Transverse colon (tissue), 4 donors: ENCODE measurements at regions not wholly inside any gene's neighbourhood (a gene's known extent, or its start where the extent isn't known, plus 50 kb on each side); places are given as distances from the start of the nearest gene placed in this dataset.

Source experiments
- EP300 ChIP-seq: sonication (generic); formaldehyde crosslinking; IDR thresholded peaks from one replicate; pipeline ENCODE4 v1.6.1; 2017; ENCODE audit warnings: antibody characterized with exemption, low read depth
- POLR2A ChIP-seq: fragments of 450-650 bp; IDR thresholded peaks from one replicate; pipeline ENCODE4 v1.6.1; 2016; ENCODE audit warnings: antibody characterized with exemption, mild to moderate bottlenecking, moderate library complexity
- POLR2AphosphoS5 ChIP-seq, 3 donors: sonication (generic); formaldehyde crosslinking; IDR thresholded peaks; one replicate each; pipeline ENCODE4 v1.6.1; 2016; ENCODE audit warnings: antibody characterized with exemption in 3 of 3
- TF ChIP-seq, protein P1 (sequence below), 5 experiments: fragments of 200-600 bp in 3 of 5; fragments of 450-650 bp in 2 of 5; sonication (generic) in 3 of 5; IDR thresholded peaks; 1 replicate in 2 of 5; 2 replicates in 3 of 5; pipeline ENCODE4 v1.5.1; 2016 to 2017; ENCODE audit warnings: antibody characterized with exemption in 5 of 5, inconsistent platforms in 3 of 5, mild to moderate bottlenecking in 2 of 5, moderate library complexity in 1 of 5

DNA sequence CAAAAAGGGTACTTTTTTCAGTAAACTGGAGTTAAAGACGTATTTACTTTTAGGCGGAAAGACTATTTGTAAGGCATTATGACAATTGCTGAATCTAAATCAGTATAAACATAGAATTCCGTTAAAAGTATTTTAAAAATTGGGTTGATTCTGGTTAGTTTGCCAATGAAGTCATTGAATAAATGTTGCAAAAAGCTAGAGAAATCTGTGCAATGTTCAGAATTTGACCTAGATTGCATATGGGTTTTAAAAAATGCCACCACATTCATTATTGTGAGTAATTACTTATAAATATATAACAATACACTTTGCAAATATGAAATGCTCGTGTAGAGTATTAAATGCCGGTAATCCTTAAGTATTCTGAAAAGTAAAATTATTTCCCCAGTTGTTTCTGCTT lies 116.5 kb upstream of the EEF1E1 start:
- TF ChIP-seq POLR2AphosphoS5 (IDR thresholded peaks at IDR 0.05): no peak
- TF ChIP-seq, protein P1, sequence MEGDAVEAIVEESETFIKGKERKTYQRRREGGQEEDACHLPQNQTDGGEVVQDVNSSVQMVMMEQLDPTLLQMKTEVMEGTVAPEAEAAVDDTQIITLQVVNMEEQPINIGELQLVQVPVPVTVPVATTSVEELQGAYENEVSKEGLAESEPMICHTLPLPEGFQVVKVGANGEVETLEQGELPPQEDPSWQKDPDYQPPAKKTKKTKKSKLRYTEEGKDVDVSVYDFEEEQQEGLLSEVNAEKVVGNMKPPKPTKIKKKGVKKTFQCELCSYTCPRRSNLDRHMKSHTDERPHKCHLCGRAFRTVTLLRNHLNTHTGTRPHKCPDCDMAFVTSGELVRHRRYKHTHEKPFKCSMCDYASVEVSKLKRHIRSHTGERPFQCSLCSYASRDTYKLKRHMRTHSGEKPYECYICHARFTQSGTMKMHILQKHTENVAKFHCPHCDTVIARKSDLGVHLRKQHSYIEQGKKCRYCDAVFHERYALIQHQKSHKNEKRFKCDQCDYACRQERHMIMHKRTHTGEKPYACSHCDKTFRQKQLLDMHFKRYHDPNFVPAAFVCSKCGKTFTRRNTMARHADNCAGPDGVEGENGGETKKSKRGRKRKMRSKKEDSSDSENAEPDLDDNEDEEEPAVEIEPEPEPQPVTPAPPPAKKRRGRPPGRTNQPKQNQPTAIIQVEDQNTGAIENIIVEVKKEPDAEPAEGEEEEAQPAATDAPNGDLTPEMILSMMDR (IDR thresholded peaks at IDR 0.05): no peak
- no peak for TF ChIP-seq POLR2A
- TF ChIP-seq EP300: no peak
